Osteocyte (in vitro differentiated cells): ENCODE measurements at regions not wholly inside any gene's neighbourhood (a gene's known extent, or its start where the extent isn't known, plus 50 kb on each side); places are given as distances from the start of the nearest gene placed in this dataset.

ENCODE experiments used
- DNase-seq: peaks from one replicate; pipeline ENCODE4 v3.0.0; 2021; ENCODE audit warnings: mixed read lengths; ENCODE audit not compliant: unreplicated experiment; ENCODE audit errors: extremely low spot score
- H3K27ac Mint-ChIP-seq: one replicate; pipeline ENCODE4 v1.8.0; 2021; ENCODE audit warnings: mild to moderate bottlenecking, mixed read lengths; ENCODE audit not compliant: unreplicated experiment
- H3K27me3 Mint-ChIP-seq: one replicate; pipeline ENCODE4 v1.8.0; 2021; ENCODE audit warnings: mixed read lengths; ENCODE audit not compliant: unreplicated experiment
- H3K36me3 Mint-ChIP-seq: one replicate; pipeline ENCODE4 v1.8.0; 2021; ENCODE audit warnings: mixed read lengths; ENCODE audit not compliant: unreplicated experiment
- H3K4me1 Mint-ChIP-seq: one replicate; pipeline ENCODE4 v1.8.0; 2021; ENCODE audit warnings: mixed read lengths; ENCODE audit not compliant: unreplicated experiment
- H3K4me3 Mint-ChIP-seq: one replicate; pipeline ENCODE4 v1.8.0; 2021; ENCODE audit warnings: mild to moderate bottlenecking, moderate library complexity, mixed read lengths; ENCODE audit not compliant: unreplicated experiment
- H3K9me3 Mint-ChIP-seq: one replicate; pipeline ENCODE4 v1.8.0; 2021; ENCODE audit warnings: mixed read lengths; ENCODE audit not compliant: unreplicated experiment
- TF ChIP-seq, protein P1 (sequence below): fragments of 200-600 bp; sonication (generic); IDR thresholded peaks from 2 replicates; pipeline ENCODE4 v1.5.0; 2021; ENCODE audit warnings: antibody characterized with exemption, mild to moderate bottlenecking, moderate library complexity

DNA sequence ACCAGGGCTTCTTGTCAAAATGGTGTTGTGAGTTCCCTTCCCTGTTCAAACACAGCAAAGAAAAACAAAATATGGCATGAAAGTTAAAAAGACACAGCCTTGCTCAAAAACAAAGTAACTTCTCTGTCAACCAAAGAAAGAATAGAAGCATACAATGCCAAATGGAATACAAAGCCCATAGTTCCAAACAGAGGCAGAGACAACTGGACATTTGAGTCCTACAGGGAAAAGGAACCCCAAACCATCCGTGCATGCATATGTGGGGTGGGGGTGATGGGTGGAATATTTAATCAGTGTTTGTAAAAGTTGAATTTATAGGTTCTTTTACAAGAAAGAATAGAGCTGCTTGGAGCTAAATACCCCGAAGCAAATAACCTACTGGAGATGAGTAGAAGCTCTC, 218.7 kb downstream of the FAM76B start:
- H3K9me3 Mint-ChIP-seq: peaks cover 12% of the 10 kb centered on the region
- TF ChIP-seq, protein P1, sequence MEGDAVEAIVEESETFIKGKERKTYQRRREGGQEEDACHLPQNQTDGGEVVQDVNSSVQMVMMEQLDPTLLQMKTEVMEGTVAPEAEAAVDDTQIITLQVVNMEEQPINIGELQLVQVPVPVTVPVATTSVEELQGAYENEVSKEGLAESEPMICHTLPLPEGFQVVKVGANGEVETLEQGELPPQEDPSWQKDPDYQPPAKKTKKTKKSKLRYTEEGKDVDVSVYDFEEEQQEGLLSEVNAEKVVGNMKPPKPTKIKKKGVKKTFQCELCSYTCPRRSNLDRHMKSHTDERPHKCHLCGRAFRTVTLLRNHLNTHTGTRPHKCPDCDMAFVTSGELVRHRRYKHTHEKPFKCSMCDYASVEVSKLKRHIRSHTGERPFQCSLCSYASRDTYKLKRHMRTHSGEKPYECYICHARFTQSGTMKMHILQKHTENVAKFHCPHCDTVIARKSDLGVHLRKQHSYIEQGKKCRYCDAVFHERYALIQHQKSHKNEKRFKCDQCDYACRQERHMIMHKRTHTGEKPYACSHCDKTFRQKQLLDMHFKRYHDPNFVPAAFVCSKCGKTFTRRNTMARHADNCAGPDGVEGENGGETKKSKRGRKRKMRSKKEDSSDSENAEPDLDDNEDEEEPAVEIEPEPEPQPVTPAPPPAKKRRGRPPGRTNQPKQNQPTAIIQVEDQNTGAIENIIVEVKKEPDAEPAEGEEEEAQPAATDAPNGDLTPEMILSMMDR: no peak
- DNase-seq: no peak
- H3K4me1 Mint-ChIP-seq: peaks cover 10% of the 10 kb centered on the region
- no peak overlapping the region for H3K4me3 Mint-ChIP-seq
- H3K27me3 Mint-ChIP-seq: no peaks in the 10 kb centered on the region
- no peaks in the 10 kb centered on the region for H3K36me3 Mint-ChIP-seq
- H3K27ac Mint-ChIP-seq: no peak overlapping the region

DNA sequence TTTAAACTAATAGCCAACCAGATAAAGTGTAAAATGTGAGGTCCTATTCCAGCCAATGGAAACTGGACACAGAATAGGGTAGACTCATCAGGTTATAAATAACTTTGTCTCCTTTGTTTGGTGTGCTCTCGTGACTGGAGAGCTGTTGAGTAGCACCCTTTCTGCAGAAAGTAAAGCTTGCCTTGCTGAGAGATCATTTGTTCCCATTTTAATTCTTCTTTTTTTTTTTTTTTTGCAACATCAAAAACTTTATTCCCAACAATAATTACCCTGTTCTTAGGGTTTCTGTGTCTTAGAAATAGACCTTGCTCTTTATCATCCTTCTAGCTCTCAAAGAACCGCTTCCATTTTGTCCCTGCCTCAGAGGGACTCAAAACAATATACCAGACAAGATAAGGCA, 220.4 kb downstream of the FAM76B start:
- Mint-ChIP-seq H3K27ac (no peak overlapping the region), H3K27me3 (no peaks in the 10 kb centered on the region), H3K4me3 (no peak overlapping the region), H3K4me1 (peaks cover 7% of the 10 kb centered on the region), H3K9me3 (peaks cover 12% of the 10 kb centered on the region), H3K36me3 (no peaks in the 10 kb centered on the region)
- no peak for DNase-seq
- TF ChIP-seq, protein P1: no peak

DNA sequence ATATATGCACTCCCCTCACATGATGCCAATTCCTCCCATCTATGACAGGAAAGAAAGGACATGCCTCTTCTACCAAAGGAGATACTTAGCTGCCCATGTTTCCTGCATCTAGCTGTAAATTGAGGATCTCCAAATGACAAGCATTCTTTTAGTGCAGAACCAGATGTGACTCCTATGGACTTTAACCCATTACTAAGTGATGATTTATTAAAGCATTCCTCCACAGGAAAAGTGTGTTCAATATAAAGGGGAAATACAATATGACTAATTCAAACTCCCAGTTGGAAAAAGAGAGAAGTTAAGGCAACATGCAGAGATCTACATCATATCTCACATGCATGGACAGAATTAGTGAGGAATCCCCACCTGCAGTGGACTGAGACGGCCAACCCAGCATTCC, 221.3 kb downstream of the FAM76B start:
- peaks cover 12% of the 10 kb centered on the region for H3K9me3 Mint-ChIP-seq
- peaks cover 13% of the 10 kb centered on the region for H3K4me1 Mint-ChIP-seq
- H3K4me3 Mint-ChIP-seq: no peak overlapping the region
- no peaks in the 10 kb centered on the region for H3K36me3 Mint-ChIP-seq
- DNase-seq: no peak
- TF ChIP-seq, protein P1: no peak
- H3K27ac Mint-ChIP-seq: no peak overlapping the region
- H3K27me3 Mint-ChIP-seq: no peaks in the 10 kb centered on the region

- H3K4me1 Mint-ChIP-seq: peaks cover 18% of the 10 kb centered on the region
Observed at GRCh38 chr11:95567685-95568084, 221.9 kb downstream of the FAM76B start.

DNA sequence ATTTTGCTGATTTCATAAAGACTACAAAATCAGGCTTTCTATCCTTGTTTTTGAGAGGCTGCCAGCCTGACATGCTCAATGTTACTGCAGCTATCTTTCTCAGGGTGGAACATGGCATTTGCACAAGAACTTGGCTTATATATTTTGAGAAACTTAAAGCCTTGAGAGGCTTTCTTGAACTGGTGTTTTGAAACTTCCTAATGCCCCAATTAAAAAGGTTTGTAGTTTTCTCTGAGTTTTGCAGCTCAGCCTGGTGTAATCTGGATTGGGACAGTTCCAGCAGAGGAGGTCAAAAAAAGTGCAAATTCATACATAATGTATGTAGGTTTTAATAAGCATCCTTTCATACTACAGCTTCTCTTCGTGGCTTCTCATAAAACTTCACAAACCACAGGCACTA, 223.4 kb downstream of the FAM76B start:
- H3K4me1 Mint-ChIP-seq: peaks cover 19% of the 10 kb centered on the region
- H3K4me3 Mint-ChIP-seq: no peak overlapping the region

More at GRCh38 chr11:95567685-95568084, 221.9 kb downstream of the FAM76B start:
- no peak for DNase-seq
- no peaks in the 10 kb centered on the region for H3K27me3 Mint-ChIP-seq
- H3K4me3 Mint-ChIP-seq: no peak overlapping the region
- H3K27ac Mint-ChIP-seq: peak overlapping the region; percentile 23
- H3K9me3 Mint-ChIP-seq: peaks cover 12% of the 10 kb centered on the region
- H3K36me3 Mint-ChIP-seq: no peaks in the 10 kb centered on the region
- TF ChIP-seq, protein P1: no peak

More for the DNA sequence above, 223.4 kb downstream of the FAM76B start:
- TF ChIP-seq, protein P1: no peak
- H3K36me3 Mint-ChIP-seq: no peaks in the 10 kb centered on the region
- no peaks in the 10 kb centered on the region for H3K27me3 Mint-ChIP-seq
- H3K27ac Mint-ChIP-seq: no peak overlapping the region
- peaks cover 12% of the 10 kb centered on the region for H3K9me3 Mint-ChIP-seq
- no peak for DNase-seq
